ENCODE measurements at regions not wholly inside any gene's neighbourhood (a gene's known extent, or its start where the extent isn't known, plus 50 kb on each side); places are given as distances from the start of the nearest gene placed in this dataset.

- TF ChIP-seq EZH2phosphoT487 (IDR thresholded peaks at IDR 0.05; ENCODE audit: borderline replicate concordance) (no peak), CTCF (conservative IDR thresholded peaks at IDR 0.05; ENCODE audit: low read length) (peak; percentile 14; the same call in 1 of the 2 replicates)
- Histone ChIP-seq H3K27me3 (ENCODE audit: insufficient read depth, low read length, poor library complexity, severe bottlenecking) (no peaks in the 10 kb centered on the region), H3K4me2 (ENCODE audit: low read depth, low read length, poor library complexity, severe bottlenecking) (no peak overlapping the region), H3K9me3 (ENCODE audit: insufficient read depth, low read depth, low read length) (no peaks in the 10 kb centered on the region), H3K79me2 (ENCODE audit: insufficient read depth, low read length) (no peaks in the 10 kb centered on the region), H3K9ac (ENCODE audit: low read depth, low read length, poor library complexity, severe bottlenecking) (no peak overlapping the region), H3F3A (ENCODE audit: low read depth) (no peaks in the 10 kb centered on the region), H3K9me2 (replicated peaks; ENCODE audit: low read depth, low read length) (no peaks in the 10 kb centered on the region), H2AFZ (ENCODE audit: low read length) (no peak overlapping the region), H3K36me3 (ENCODE audit: insufficient read depth, low read length) (no peaks in the 10 kb centered on the region), H4K20me1 (ENCODE audit: insufficient read depth, low read length, poor library complexity, severe bottlenecking) (no peaks in the 10 kb centered on the region), H3K4me3 (ENCODE audit: low read length, poor library complexity, severe bottlenecking) (no peak overlapping the region), H3K4me1 (ENCODE audit: insufficient read depth, low read length, poor library complexity, severe bottlenecking) (no peaks in the 10 kb centered on the region)
These were observed 117.5 kb upstream of the PTPRG start for GRCh38 chr3:61443886-61444285.

DNA sequence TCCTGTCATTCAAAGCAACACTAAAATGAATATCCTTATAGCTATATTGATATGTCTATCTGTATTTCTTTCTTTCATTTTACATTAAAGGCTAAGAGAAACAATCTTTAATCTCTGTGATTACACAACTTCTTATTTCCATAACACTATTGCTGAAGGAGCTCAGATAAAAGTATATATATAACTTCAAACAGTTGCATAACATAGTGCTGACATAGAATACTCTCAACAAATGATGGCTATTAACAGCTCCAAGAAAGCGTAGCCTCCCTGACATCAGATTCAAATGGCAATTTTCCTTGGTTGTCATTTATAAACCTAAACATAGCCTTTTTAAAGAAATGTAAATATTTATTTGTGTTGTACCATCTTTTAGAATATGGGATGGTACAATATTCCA, 116.6 kb upstream of the PTPRG start:
- Histone ChIP-seq H3K9me2 (replicated peaks; ENCODE audit: low read depth, low read length) (no peaks in the 10 kb centered on the region), H3K36me3 (ENCODE audit: insufficient read depth, low read length) (no peaks in the 10 kb centered on the region), H3K79me2 (ENCODE audit: insufficient read depth, low read length) (no peaks in the 10 kb centered on the region), H2AFZ (ENCODE audit: low read length) (no peak overlapping the region), H3K4me1 (ENCODE audit: insufficient read depth, low read length, poor library complexity, severe bottlenecking) (peaks cover 6% of the 10 kb centered on the region), H3K9me3 (ENCODE audit: insufficient read depth, low read depth, low read length) (no peaks in the 10 kb centered on the region), H4K20me1 (ENCODE audit: insufficient read depth, low read length, poor library complexity, severe bottlenecking) (no peaks in the 10 kb centered on the region), H3K9ac (ENCODE audit: low read depth, low read length, poor library complexity, severe bottlenecking) (no peak overlapping the region), H3K4me3 (ENCODE audit: low read length, poor library complexity, severe bottlenecking) (no peak overlapping the region), H3F3A (ENCODE audit: low read depth) (no peaks in the 10 kb centered on the region), H3K27me3 (ENCODE audit: insufficient read depth, low read length, poor library complexity, severe bottlenecking) (no peaks in the 10 kb centered on the region), H3K4me2 (ENCODE audit: low read depth, low read length, poor library complexity, severe bottlenecking) (no peak overlapping the region)
- no peak for TF ChIP-seq EZH2phosphoT487 (IDR thresholded peaks at IDR 0.05; ENCODE audit: borderline replicate concordance)
- TF ChIP-seq CTCF (conservative IDR thresholded peaks at IDR 0.05; ENCODE audit: low read length) = no peak

DNA sequence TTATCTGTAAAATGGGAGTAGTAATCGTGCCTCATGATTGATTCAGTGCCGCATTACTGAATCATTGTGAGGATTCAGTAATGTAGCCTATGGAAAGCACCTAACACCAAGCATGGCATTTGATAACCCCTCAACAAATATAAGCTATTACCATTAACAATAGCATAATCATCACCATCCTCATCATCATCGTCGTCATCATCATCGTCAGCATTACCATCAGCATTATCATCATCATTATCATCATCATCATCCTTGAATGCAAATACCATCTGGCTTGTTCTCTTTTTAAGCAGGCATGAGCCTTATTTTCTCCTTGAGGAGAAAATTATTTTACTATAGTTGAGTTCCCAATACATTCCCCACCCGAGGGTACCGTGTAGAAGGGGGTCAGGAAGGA, 115.4 kb upstream of the PTPRG start:
- Histone ChIP-seq H3K9me2 (replicated peaks; ENCODE audit: low read depth, low read length) (no peaks in the 10 kb centered on the region), H3K9me3 (ENCODE audit: insufficient read depth, low read depth, low read length) (no peaks in the 10 kb centered on the region), H3K4me2 (ENCODE audit: low read depth, low read length, poor library complexity, severe bottlenecking) (no peak overlapping the region), H3K9ac (ENCODE audit: low read depth, low read length, poor library complexity, severe bottlenecking) (no peak overlapping the region), H3K4me1 (ENCODE audit: insufficient read depth, low read length, poor library complexity, severe bottlenecking) (peaks cover 9% of the 10 kb centered on the region), H3K36me3 (ENCODE audit: insufficient read depth, low read length) (no peaks in the 10 kb centered on the region), H3K79me2 (ENCODE audit: insufficient read depth, low read length) (no peaks in the 10 kb centered on the region), H3K4me3 (ENCODE audit: low read length, poor library complexity, severe bottlenecking) (no peak overlapping the region), H2AFZ (ENCODE audit: low read length) (no peak overlapping the region), H4K20me1 (ENCODE audit: insufficient read depth, low read length, poor library complexity, severe bottlenecking) (no peaks in the 10 kb centered on the region), H3K27me3 (ENCODE audit: insufficient read depth, low read length, poor library complexity, severe bottlenecking) (no peaks in the 10 kb centered on the region), H3F3A (ENCODE audit: low read depth) (no peaks in the 10 kb centered on the region)
- no peak for TF ChIP-seq EZH2phosphoT487 (IDR thresholded peaks at IDR 0.05; ENCODE audit: borderline replicate concordance)
- no peak for TF ChIP-seq CTCF (conservative IDR thresholded peaks at IDR 0.05; ENCODE audit: low read length)
